ENCODE measurements at regions not wholly inside any gene's neighbourhood (a gene's known extent, or its start where the extent isn't known, plus 50 kb on each side); places are given as distances from the start of the nearest gene placed in this dataset.

DNA sequence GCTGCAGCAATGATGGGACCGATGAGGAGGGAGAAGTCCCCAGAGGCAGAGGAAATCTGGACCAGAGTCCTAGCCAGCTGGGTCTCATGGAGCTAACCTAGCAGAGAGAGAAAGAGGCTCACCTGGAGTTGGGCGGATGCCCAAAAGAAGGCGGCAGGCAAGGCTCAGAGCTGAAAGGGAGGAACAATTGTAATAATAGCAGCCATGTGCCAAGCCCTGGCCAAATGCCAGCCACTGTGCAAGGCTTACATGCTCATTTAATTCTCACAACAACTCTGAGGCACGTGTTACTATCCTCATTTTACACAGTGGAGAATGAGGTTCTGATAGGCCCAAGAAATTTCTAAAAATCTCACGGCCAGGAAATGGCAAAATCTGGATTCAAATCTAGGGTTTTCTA lies 50.0 kb upstream of the ZNF648 start:
- no peak for TF ChIP-seq CTCF (IDR thresholded peaks at IDR 0.05; ENCODE audit: low read depth, low read length)
- H3K4me3 ChIP-seq (ENCODE audit: low read depth, low read length) = no peak overlapping the region
- H3K27ac ChIP-seq = no peak overlapping the region
- H3K36me3 ChIP-seq = no peaks in the 10 kb centered on the region
- H3K9me3 ChIP-seq (ENCODE audit: severe bottlenecking) = no peaks in the 10 kb centered on the region
- H3K27me3 ChIP-seq (ENCODE audit: insufficient read depth, low read depth, severe bottlenecking) = no peaks in the 10 kb centered on the region
- DNase-seq = no peak
